A673 (cell line): ENCODE measurements at regions not wholly inside any gene's neighbourhood (a gene's known extent, or its start where the extent isn't known, plus 50 kb on each side); places are given as distances from the start of the nearest gene placed in this dataset.

ENCODE experiments used
- CTCF ChIP-seq: fragments of 300-800, 200-600 bp; sonication (generic); conservative IDR thresholded peaks from 2 replicates; pipeline ENCODE4 v1.5.1; 2017; ENCODE audit warnings: low read depth, mild to moderate bottlenecking, antibody characterized with exemption, low read length, moderate library complexity, mixed read lengths
- EZH2 ChIP-seq: fragments of 200-600 bp; sonication (generic); IDR thresholded peaks from 2 replicates; pipeline ENCODE4 v1.6.1; 2017; ENCODE audit warnings: borderline replicate concordance, low read depth, mild to moderate bottlenecking, mixed read lengths, antibody characterized with exemption, low read length; ENCODE audit not compliant: poor library complexity, severe bottlenecking

- TF ChIP-seq CTCF (no peak), EZH2 (no peak)
These were observed 851.4 kb downstream of the TRAM1L1 start for GRCh38 chr4:116233971-116234370.
